GM12872 (cell line): ENCODE measurements at regions not wholly inside any gene's neighbourhood (a gene's known extent, or its start where the extent isn't known, plus 50 kb on each side); places are given as distances from the start of the nearest gene placed in this dataset.

Experiments
- CTCF ChIP-seq: IDR thresholded peaks from 3 replicates; pipeline ENCODE4 v1.5.1; 2011; ENCODE audit warnings: low read depth, mild to moderate bottlenecking, low read length, moderate library complexity; ENCODE audit not compliant: insufficient read depth

GRCh38 chr2:2800001-2800400 is 468.9 kb upstream of the MYT1L start:
- TF ChIP-seq CTCF = no peak

- TF ChIP-seq CTCF = no peak
Observed at GRCh38 chr2:2799151-2799697, 468.1 kb upstream of the MYT1L start.

GRCh38 chr2:2798337-2798736 is 467.3 kb upstream of the MYT1L start:
- no peak for TF ChIP-seq CTCF

GRCh38 chr2:2797797-2798196 is 466.7 kb upstream of the MYT1L start:
- TF ChIP-seq CTCF = no peak

- TF ChIP-seq CTCF = no peak
Observed at GRCh38 chr2:2796207-2796606, 465.1 kb upstream of the MYT1L start.

GRCh38 chr2:2795438-2796091 is 464.5 kb upstream of the MYT1L start:
- no peak for TF ChIP-seq CTCF

GRCh38 chr2:2793925-2794560 is 463.0 kb upstream of the MYT1L start:
- TF ChIP-seq CTCF = no peak
